ENCODE measurements at regions not wholly inside any gene's neighbourhood (a gene's known extent, or its start where the extent isn't known, plus 50 kb on each side); places are given as distances from the start of the nearest gene placed in this dataset.

- TF ChIP-seq EP300 (IDR thresholded peaks at IDR 0.05) (no peak), CTCF (IDR thresholded peaks at IDR 0.05) (no peak), POLR2AphosphoS5 (IDR thresholded peaks at IDR 0.05) (no peak)
These were observed 703.5 kb downstream of the PDHA2 start for GRCh38 chr4:96543346-96543745.

Data from suprapubic skin (tissue), 4 donors.